ENCODE measurements at regions not wholly inside any gene's neighbourhood (a gene's known extent, or its start where the extent isn't known, plus 50 kb on each side); places are given as distances from the start of the nearest gene placed in this dataset.
A peak's percentile ranks its signal among the peaks of the same experiment; 100 is the strongest.
"Not testable (repeated sequence)": the region's sequence is repeated elsewhere in the genome, so short reads cannot be mapped to it uniquely, and the experiment has no call there.

DNA sequence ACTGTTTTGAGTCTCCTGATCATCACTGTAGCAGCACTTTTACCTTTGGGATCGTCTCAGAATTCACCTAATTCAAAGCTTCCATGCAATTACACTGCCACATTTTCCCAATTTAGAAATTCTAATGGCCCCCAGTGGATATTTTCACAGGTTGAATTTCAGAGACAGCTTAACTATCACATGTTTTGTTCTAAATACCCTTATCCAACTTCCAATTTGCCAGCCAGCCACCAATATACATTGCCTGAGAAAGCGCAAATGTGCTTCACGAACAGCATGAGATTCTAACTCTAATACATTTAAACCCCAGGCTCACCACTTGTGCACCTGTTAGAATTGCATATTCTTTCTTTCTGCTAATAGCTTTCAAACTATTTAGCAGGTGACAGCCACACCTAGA lies 1160.9 kb upstream of the TMEM132C start:
- no peak for DNase-seq (ENCODE audit: low read depth in 1 of 2, low spot score in 1 of 2)

DNA sequence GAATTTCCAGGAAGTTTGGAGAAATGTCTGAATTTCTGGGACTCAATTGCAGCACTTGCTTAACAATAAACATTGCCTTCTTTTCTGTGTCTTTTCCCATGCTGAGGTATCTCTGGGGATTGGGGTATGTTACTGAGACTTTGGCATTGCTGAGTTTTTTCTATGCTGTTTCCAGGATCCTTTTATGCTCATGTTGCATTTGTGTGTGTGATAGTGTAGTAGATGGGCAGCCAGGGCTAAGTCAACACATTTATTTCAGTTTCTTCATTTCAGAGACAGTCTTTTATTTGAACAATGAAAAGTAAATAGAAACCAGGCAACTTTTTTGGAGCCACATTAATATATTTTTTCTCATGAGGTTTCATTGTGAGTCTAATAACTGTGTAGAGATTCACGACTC lies 1160.3 kb upstream of the TMEM132C start:
- no peak for DNase-seq (ENCODE audit: low read depth in 1 of 2, low spot score in 1 of 2)

DNA sequence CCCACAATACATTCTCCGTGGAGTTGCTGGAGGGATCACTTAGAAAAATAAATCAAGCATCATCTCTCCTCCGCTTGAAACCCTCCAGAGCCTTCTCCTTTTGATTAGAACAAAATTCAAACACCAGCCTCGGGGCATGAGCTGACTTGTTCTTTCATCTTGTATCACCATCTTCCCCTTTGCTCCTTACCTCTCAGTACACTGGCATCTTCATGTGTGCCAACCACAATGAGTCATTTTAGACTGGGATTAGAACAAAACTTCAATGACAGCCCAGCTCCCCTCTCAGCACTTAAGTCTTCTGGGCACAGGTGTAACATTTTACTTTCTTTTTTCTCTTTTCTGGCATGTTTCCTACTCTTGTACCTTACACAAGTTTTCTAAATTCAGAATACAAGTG lies 1159.2 kb upstream of the TMEM132C start:
- no peak for DNase-seq (ENCODE audit: low read depth in 1 of 2, low spot score in 1 of 2)

DNA sequence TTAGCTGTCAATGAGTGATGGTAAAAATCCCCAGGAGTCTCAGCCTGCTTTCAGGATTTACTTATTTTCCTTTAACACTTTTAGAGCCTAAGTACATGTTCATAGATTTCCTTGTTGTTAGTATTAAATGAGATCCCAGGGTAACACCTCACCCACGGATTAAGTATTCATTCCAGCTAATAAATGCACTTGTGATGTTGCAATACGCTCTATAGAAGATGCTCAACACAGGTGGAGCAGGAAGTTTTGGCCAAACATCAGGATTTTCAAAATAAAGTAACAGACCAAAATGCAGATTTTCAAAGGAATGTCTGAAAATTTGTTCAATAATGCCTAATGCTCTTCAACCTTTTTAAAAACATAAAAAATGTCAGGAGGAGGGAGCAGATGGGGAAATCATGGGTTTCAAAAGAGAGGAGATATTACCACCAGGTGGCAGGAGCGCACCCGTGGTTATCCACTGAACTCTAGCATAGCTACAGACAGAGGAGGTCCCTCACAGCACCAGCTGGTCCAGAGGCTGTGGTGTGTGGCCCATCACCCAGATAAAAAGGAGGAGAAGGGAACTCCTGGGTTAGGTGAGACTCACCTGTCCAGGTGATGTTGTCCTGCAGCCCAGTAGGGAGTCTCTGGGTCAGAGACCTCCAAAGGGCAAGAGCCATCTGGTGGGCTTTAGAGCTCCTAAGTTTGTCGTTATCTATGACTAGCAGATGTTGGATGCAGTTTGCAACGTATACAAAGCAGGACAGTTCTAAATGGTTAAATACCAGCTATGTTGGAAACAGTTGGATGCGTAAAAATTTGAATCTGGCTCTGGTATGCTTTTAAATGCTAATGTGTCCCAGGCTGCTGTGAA lies 1158.4 kb upstream of the TMEM132C start:
- peak in 1 of 2 donors; percentile 34 for DNase-seq (ENCODE audit: low read depth in 1 of 2, low spot score in 1 of 2)

DNA sequence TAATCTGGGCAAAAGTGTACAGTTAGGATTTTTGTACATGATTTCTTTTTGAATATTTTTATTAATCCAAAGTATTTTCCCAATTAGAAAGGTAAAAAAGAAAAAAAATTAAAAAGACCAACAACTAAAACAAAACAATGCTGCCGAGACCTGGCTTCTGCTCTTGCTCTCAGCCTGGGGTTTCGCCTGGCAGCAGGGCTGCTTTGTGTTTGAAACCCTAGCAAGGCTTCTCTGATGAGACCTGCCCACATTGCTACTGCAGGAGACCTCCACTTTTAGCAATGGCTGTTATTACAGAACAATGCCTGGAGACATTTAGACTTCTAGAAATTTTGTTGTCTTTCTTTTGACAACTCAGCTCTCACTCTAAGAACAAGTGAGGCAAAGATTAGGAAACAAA lies 1153.0 kb upstream of the TMEM132C start:
- no peak for DNase-seq (ENCODE audit: low read depth in 1 of 2, low spot score in 1 of 2)

DNA sequence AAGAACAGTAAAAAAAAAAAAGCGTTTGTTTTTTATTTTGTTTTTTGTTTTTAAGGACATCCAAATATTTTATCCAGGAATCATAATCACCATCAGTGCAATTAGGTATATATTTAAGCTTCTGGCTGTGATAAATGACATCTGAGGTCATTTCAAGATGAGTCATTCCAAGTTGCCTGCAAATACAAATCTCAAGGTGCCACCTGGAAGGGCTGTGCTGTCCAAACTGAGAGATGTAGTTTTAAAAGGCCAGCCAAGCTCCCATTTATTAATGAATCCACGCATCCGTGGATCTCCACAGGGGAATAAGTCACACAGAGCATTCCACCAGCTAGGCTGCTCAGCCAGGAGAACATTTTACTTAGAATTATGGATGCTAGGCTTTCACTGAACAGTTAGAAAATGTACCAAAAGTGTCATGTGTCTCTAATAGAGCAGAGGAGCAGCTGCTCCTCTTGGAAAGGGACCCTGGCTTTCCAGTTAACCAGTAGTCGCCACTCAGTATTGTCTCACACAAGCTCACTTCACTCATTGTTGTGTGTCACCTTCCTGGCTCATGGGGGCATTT lies 1151.4 kb upstream of the TMEM132C start:
- no peak for DNase-seq (ENCODE audit: low read depth in 1 of 2, low spot score in 1 of 2)

DNA sequence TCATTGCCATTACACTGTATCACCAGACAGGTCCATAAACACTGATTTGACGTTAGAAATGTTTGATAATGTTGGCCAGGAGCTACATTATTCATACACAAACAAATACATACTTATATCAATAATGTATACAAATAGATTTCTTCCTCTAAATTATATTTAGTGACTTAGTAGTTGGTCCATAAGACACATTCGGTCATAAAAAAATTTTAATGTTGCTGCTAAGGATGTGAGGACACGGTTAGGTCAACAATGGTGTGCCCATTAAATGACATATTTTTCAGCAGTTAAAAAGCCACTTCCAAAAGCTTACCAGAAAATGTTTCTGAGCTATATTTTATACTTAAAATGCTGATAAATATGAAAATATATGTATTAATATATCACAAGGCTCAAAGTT lies 1148.7 kb upstream of the TMEM132C start:
- no peak for DNase-seq (ENCODE audit: low read depth in 1 of 2, low spot score in 1 of 2)

DNA sequence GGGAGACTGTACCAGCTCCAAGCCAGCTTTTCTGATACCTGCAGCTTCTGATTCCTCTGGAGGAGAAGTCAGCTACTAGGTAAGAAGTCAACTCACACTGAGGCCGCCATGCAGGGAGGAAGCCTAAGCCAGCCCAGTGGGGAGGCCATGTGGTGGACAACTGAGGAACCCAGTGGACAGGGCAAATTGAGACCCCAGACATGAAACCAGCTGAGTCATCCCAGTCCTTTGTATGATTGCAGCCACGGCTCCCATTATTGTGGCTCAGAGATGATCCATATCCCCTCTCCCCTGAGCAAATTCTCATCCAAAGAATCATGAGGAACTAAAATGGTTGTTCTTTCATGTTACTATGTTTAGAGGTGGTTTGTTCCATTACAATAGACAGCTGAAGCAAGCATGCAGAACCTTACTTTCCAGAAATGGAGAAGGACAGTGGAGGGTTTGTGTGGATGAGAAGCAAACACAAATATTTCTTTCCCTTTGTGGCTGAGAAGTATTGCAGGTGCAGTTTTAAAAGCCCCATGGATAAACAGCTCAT lies 1147.3 kb upstream of the TMEM132C start:
- DNase-seq (ENCODE audit: low read depth in 1 of 2, low spot score in 1 of 2): no peak

DNA sequence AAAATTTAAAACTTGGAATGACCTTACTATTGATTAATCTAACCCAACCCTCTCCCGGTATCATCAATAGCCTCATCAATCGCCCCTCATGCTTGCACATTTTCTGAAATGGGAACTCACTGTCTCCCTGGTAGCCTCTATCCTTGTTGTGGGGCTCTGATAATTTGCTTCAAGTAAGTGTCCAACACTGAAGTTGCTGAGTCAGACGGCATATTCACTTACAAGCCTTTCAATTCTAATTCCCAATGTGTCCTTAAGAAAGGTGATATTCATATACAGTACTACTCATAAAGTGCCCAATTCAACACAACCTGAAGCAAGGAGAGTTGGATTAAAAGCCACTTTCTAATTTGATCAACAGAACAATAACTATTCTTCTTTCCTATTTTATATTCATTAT lies 1146.1 kb upstream of the TMEM132C start:
- DNase-seq (ENCODE audit: low read depth in 1 of 2, low spot score in 1 of 2): no peak

DNA sequence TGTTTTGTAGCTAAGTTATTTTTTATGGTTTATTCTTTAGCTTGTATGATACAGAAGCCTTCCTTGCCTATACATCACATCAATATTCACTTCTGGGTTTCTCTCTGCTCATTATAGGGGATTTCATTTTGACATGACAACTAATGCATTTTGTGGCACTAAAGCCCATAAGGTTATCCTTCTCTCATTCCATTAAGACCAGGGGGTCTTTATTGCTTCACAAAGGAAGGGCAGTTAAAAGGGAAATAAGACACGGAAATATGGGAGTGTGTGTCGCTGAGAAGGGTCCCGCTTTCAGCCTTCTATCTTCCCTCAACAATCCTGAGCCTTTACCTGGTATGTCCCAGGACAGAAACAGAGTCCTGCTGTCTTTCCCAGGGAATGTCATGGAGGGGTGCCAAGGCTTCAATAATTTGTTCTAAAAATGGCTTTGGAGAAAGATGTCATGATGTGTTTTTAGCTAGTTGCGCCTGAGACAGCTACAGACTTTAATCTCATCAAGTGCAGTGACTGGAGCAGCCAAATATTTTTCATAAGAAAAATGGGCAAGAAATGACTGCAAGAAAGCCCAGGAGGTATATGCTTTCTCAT lies 1145.4 kb upstream of the TMEM132C start:
- DNase-seq (ENCODE audit: low read depth in 1 of 2, low spot score in 1 of 2): no peak

DNA sequence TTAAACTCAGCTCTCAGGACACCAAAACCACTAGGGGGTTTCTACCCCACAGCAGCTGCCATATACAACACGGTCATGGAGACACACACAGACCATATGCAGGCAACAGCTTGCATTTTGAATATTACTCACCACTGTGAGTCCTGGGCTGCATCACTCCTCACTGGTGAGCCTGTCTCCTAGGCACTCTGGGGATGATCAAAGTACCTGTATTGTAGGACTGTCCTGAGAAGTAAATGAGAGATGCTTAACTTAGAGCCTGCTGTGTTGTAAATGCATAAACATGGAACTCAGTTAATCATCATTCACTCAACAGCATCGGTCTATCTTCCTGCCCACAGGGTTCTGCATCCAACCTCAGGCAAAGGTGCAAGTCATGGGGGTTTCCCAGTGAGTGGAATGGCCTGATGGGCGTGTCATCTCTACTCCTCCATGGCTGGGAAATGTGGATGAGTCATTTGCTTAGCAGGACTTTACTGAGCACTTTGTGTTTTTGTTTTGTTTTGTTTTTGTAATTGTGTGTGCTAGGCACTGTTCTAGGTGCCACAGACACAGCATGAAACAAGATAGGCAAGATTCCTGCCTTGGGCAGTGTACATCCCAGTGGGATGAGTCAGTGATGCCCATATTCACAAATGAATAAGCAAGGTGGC lies 1141.2 kb upstream of the TMEM132C start:
- peak in 1 of 2 donors; percentile 22 for DNase-seq (ENCODE audit: low read depth in 1 of 2, low spot score in 1 of 2)

DNA sequence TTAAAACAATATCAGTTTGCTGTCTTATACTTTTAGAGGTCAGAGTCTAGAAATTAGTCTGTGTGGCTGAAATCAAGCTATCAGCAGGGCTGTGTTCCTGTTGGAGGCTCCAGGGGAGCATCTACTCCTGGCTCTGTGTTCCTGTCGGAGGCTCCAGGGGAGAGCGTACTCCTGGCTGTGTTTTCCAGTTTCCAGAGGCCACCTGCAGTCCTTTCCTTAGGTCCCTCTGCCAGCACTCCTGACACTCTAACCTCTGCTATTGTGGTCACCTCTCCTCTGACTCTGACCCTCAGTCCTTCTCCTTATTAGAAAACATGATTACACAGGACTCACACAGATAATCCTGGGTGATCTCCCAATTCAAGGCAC lies 1140.7 kb upstream of the TMEM132C start:
- no peak for DNase-seq (ENCODE audit: low read depth in 1 of 2, low spot score in 1 of 2)

DNA sequence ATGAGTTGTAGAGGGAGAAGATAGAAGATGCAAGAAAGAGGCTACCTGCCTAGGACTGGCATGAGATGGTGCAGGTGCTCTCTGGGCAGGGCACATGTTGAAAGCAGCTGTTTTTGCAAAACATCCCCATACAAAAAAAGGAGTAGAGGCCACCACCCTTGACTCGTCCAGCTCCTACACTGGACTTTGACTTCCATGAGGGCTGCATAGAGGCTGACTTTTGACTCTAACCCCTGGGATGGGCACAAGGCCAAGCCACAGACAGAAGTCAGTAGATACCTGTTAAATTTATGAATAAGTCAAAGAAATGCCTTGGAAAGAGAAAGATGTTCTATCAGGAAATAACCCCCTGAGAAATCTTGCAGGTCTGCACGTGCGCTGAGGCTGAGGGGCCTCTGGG lies 1139.1 kb upstream of the TMEM132C start:
- DNase-seq (ENCODE audit: low read depth in 1 of 2, low spot score in 1 of 2): no peak

DNA sequence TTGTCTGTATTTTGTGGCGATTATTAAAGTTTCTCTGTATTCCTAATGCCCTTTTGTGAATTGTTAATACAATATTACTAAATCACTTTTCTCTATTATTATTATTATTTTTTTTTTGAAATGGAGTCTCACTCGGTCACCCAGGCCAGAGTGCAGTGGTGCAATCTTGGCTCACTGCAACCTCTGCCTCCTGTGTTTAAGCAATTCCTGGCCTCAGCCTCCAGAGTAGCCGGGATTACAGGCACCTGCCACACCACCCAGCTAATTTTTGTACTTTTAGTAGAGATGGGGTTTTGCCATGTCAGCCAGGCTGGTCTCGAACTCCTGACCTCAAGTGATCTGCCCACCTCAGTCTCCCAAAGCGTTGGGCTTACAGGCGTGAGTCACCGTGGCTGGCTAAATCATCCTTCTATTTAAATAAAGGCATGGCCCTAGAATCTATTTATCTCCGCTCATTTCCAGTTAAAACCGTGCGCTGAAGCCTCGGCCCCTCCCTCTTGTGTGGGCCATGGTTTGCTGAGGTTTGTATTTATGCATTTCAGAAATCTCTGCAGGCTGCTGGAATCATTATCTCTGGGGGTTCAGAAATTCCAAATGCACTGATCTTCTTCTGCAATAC lies 1136.4 kb upstream of the TMEM132C start:
- no peak for DNase-seq (ENCODE audit: low read depth in 1 of 2, low spot score in 1 of 2)

DNA sequence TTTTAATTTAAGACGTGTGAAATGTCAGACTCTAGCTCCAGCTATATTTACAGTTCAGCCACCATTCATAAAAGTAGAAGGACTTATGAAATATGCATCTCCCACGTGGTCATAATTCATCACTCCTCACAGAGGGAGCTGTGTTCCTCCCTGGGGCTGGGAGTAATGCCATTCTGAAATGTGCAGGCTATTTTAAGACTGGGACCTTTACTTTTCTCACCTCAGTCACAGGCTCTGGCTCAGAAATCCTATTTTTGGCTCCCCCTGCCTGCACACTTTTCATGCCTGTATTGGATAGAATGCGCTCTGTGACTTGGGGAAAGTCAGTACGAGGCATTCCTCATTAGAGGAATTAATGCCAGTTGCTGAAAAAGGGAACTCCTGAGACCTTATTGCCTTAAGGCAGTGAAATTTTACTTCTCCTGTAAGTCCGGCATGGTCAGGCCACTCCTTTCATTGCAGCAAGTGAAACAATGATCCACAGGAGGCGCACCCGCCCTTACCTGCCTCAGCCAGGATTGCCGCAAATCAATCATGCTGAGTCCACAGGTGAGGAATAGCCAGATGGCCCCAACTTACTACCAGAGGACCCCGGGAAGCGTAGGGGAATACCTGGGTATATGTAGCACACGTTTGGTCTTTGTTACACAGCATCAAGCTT lies 1133.2 kb upstream of the TMEM132C start:
- no peak for DNase-seq (ENCODE audit: low read depth in 1 of 2, low spot score in 1 of 2)

DNA sequence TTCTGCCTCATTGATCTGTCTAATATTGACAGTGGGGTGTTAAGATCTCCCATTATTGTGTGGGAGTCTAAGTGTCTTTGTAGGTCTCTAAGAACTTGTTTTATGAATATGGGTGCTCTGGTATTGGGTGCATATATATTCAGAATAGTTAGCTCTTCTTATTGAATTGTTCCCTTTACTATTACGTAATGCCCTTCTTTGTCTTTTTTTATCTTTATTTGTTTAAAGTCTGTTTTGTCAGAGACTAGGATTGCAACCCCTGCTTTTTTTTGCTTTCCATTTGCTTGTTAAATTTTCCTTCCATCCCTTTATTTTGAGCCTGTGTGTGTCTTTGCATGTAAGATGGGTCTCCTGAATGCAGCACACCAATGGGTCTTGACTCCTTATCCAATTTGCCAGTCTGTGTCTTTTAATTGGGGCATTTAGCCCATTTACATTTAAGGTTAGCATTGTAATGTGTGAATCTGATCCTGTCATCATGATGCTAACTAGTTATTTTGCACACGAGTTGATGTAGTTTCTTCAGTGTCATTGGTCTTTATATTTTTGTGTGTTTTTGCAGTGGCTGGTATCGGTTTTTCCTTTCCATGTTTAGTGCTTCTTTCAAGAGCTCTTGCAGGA lies 1126.0 kb upstream of the TMEM132C start:
- not testable (repeated sequence) for DNase-seq (ENCODE audit: low read depth in 1 of 2, low spot score in 1 of 2)

DNA sequence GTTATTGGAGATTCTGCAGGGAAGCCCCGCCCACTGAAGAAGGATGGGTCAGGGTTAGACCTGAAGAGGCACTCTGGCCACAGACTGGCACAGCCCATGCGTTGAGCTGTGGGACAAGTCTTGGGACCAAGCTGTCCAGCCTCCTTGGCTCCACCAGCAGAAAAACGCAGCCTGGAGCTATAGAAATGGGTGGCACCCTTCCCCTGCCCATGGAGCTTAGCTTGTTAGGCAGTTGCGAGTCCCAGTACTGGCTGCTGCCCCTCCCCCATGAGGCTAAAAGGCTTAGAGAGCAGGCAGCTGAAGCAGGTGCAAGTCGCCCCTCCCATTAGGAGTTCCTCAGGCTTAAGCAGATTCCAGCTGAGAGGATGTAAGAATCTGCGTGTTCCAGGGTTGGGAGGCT lies 1124.0 kb upstream of the TMEM132C start:
- DNase-seq (ENCODE audit: low read depth in 1 of 2, low spot score in 1 of 2): no peak

DNA sequence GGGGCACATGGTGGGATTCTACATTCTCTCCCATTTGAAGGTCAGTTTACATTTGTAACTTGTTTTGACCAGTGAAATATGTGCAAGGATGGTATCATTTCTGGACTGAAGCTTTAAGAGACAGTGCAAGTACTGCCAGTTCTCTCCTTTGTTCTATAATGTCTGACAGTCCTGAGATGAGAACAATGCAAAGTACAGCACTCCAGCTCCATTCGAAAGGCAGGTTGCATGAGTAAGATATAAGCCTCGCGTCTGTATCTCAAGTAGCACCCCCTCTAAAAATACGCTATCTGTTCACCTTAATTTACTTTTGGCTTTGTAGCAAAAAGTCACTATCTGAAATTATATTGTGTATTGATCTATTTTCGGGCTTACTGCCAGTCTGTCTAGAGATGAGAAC lies 1122.2 kb upstream of the TMEM132C start:
- no peak for DNase-seq (ENCODE audit: low read depth in 1 of 2, low spot score in 1 of 2)

DNA sequence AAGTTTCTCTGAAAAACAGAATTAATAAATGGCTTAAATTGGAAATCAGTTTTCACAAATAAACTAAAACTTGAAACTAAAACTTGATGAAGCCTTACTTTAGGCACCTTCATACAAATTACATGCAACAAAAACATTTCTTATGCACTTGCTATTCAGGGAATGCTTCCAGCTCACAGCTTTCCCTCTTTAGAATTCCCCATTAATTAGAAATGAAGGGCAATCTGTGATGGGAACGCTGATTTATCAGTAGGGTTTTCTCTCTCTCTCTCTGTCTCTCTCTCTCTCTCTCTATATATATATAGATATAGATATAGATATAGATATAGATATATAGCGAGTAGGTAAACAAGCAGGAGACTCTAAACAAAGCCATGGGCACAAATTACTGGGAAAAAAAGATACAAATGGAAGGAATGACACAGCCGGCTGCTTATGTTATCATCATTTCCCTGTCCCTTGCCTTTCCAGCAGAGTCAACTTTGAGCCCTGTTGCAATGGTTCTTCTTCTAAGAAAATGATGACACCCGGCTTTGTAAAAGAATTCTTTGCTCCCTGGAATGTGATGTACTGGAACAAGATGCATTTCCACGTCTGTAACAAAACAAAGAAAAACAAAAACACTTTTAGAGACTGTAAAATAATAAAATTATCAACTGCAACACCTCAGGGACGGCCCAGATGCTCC lies 1121.6 kb upstream of the TMEM132C start:
- DNase-seq (ENCODE audit: low read depth in 1 of 2, low spot score in 1 of 2): no peak
